AG04449 (cell line): ENCODE measurements at regions not wholly inside any gene's neighbourhood (a gene's known extent, or its start where the extent isn't known, plus 50 kb on each side); places are given as distances from the start of the nearest gene placed in this dataset.

Source experiments
- CTCF ChIA-PET: fragments of 350-600 bp; formaldehyde crosslinking; extraction: SDS; loops from one replicate; lab custom pipeline; 2021; ENCODE audit warnings: antibody characterized with exemption; lab: Yijun Ruan, JAX
- POLR2A ChIA-PET: fragments of 400-600, 350-600 bp; formaldehyde crosslinking; extraction: SDS; loops from one replicate; lab custom pipeline; 2020; ENCODE audit warnings: antibody characterized with exemption, inconsistent platforms; lab: Yijun Ruan, JAX
- DNase-seq: peaks from one replicate; pipeline ENCODE4 v3.0.0-alpha.2; 2010; ENCODE audit warnings: low read depth, low spot score
- H3K4me3 ChIP-seq: 2 replicates; pipeline ENCODE4 v1.5.1; 2011; ENCODE audit warnings: low read depth, mild to moderate bottlenecking, control low read depth, low read length
- CTCF ChIP-seq: IDR thresholded peaks from one replicate; pipeline ENCODE4 v1.5.1; 2011; ENCODE audit warnings: mild to moderate bottlenecking, moderate library complexity, low read length, control low read depth, inconsistent platforms; ENCODE audit not compliant: insufficient read depth; ENCODE audit errors: missing control alignments

GRCh38 chr10:78178940-78179339, 145.3 kb downstream of the RPS24 start:
- DNase-seq, result no peak
- ChIA-PET POLR2A (no interaction called here), CTCF (interaction anchor here (1.7 kb wide), 1 partner anchor 12 kb away, joined by 4 read pairs; no protein-coding TSS in a partner anchor)
- TF ChIP-seq CTCF, result no peak
- no peak overlapping the region for H3K4me3 ChIP-seq

GRCh38 chr10:78179886-78180705, 146.4 kb downstream of the RPS24 start:
- DNase-seq, result no peak
- POLR2A ChIA-PET, result no interaction called here
- CTCF ChIA-PET, result no interaction called here
- TF ChIP-seq CTCF, result no peak
- no peak overlapping the region for H3K4me3 ChIP-seq

GRCh38 chr10:78181381-78182055, 147.9 kb downstream of the RPS24 start:
- DNase-seq, result no peak
- CTCF ChIA-PET, result no interaction called here
- TF ChIP-seq CTCF, result no peak
- POLR2A ChIA-PET, result no interaction called here
- H3K4me3 ChIP-seq, result no peak overlapping the region

GRCh38 chr10:78182841-78183240, 149.2 kb downstream of the RPS24 start:
- no peak overlapping the region for H3K4me3 ChIP-seq
- ChIA-PET POLR2A (no interaction called here), CTCF (no interaction called here)
- TF ChIP-seq CTCF, result no peak
- no peak for DNase-seq

- no peak overlapping the region for H3K4me3 ChIP-seq
- CTCF ChIA-PET, result interaction anchor here (1.0 kb wide), 1 partner anchor 18 kb away, joined by 3 read pairs; no protein-coding TSS in a partner anchor
- POLR2A ChIA-PET, result no interaction called here
- no peak for TF ChIP-seq CTCF
- DNase-seq, result no peak
These were observed 151.4 kb downstream of the RPS24 start for GRCh38 chr10:78184851-78185692.
